Kidney epithelial cell (primary cell): ENCODE measurements at regions not wholly inside any gene's neighbourhood (a gene's known extent, or its start where the extent isn't known, plus 50 kb on each side); places are given as distances from the start of the nearest gene placed in this dataset.

Source experiments
- DNase-seq: peaks from one replicate; pipeline ENCODE4 v3.0.0-alpha.2; 2010; ENCODE audit warnings: low read depth
- H3K27me3 ChIP-seq: 2 replicates; pipeline ENCODE4 v1.6.0; 2011; ENCODE audit warnings: low read length; ENCODE audit not compliant: control insufficient read depth, insufficient read depth
- H3K36me3 ChIP-seq: 2 replicates; pipeline ENCODE4 v1.5.1; 2011; ENCODE audit warnings: low read length; ENCODE audit not compliant: control insufficient read depth, insufficient read depth
- H3K4me3 ChIP-seq: 2 replicates; pipeline ENCODE4 v1.5.1; 2011; ENCODE audit warnings: low read depth, mild to moderate bottlenecking, control low read depth, low read length
- CTCF ChIP-seq: IDR thresholded peaks from 2 replicates; pipeline ENCODE4 v1.5.1; 2011; ENCODE audit warnings: mild to moderate bottlenecking, moderate library complexity, low read length, control low read depth, inconsistent platforms; ENCODE audit not compliant: insufficient read depth, poor library complexity, severe bottlenecking

GRCh38 chr9:18333157-18333556 is 140.8 kb upstream of the ADAMTSL1 start:
- no peaks in the 10 kb centered on the region for H3K36me3 ChIP-seq
- no peaks in the 10 kb centered on the region for H3K27me3 ChIP-seq
- TF ChIP-seq CTCF, result no peak
- DNase-seq, result no peak
- no peak overlapping the region for H3K4me3 ChIP-seq

DNA sequence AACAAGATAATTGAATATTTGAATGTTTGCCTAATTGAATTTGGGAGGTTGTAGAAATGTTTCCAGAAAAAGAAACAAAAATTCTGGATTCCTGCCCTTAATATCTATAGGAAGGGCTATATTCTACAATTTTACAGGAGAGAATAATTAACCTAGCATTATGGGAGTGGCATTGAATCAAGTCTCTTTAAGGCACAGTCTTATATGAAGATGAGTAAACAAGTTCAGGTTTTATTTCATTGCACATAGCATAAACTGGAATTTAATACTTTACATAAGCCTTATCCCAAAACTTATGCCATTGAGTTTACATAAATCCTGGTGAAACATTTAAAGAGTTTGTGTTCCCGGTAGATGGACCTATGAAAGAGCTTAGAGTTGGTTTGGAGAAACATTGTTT is 138.1 kb upstream of the ADAMTSL1 start:
- H3K4me3 ChIP-seq, result no peak overlapping the region
- TF ChIP-seq CTCF, result no peak
- H3K27me3 ChIP-seq, result no peaks in the 10 kb centered on the region
- DNase-seq, result no peak
- H3K36me3 ChIP-seq, result no peaks in the 10 kb centered on the region

GRCh38 chr9:18338042-18338441 is 135.9 kb upstream of the ADAMTSL1 start:
- no peak overlapping the region for H3K4me3 ChIP-seq
- no peaks in the 10 kb centered on the region for H3K36me3 ChIP-seq
- DNase-seq, result no peak
- TF ChIP-seq CTCF, result no peak
- no peaks in the 10 kb centered on the region for H3K27me3 ChIP-seq

DNA sequence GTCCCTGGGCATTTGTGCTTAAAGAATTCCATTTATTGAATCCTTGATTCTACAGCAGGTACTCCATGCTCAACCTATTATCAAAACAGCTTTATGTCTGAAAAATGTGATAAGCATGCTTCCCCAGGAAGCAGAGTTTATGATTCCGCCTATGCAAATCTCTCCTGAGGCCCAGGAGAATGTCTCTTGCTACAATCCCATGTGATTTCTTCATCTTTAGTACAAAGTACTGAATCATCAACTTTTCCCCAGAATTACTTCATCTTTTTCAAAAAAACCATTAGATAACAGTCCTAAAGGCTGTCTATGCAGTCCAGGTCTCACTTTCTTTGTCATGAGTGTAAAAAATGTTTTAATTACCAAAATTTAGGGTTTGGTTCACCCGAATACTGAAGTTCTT is 130.2 kb upstream of the ADAMTSL1 start:
- DNase-seq, result no peak
- no peaks in the 10 kb centered on the region for H3K36me3 ChIP-seq
- H3K27me3 ChIP-seq, result no peaks in the 10 kb centered on the region
- no peak overlapping the region for H3K4me3 ChIP-seq
- no peak for TF ChIP-seq CTCF

DNA sequence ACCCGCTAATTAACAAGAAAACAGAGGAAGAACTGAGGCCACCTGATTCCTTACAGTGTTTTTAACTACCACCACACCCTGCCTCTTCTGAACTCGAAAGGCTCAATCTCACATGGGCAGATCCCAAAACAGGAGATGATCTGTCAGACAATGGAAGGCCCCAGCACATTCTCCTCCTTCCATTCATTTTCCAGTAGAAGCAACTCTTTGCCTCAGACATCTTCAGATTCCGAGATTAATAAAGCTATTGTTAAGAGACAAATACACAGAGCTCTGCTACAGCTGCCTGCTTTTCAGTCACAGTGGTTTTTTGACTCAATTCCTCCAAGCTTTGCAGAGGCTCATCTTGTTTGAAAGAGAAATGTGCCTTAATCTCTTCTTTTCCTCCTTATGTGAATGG is 127.2 kb upstream of the ADAMTSL1 start:
- Histone ChIP-seq H3K36me3 (no peaks in the 10 kb centered on the region), H3K4me3 (no peak overlapping the region), H3K27me3 (no peaks in the 10 kb centered on the region)
- TF ChIP-seq CTCF, result no peak
- DNase-seq, result no peak

DNA sequence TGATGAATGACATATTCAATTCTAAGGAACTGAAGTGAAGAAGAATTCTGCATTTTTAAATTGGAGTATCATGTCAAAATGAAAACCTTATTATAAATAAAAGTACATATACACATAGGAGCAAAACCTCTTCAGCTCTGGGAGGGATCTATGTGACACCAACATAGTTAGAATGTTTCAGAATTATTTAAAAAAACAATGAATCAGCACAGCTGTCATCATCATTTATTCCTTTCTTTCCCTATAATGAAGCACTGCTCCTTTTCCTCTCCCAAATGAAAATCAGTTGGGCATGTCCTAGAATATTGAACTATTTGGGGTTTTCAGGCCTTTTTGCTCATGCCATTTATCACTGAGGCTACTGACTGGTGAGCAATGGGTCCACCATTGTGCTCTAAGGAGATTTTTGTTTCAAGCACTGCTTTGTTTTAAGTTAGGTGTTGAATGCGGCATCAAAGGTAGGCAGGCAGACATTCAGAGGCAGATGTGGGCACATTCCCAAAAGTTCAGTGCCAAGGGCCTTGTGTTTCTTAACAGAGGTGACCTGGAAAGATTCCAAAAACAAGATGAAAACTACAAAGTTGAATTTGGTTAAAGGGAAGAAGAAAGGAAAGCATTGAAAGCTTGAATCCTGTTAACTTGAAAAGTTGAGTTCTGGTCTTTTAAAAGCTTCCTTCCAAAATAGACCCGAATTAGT is 126.4 kb upstream of the ADAMTSL1 start:
- Histone ChIP-seq H3K27me3 (no peaks in the 10 kb centered on the region), H3K4me3 (no peak overlapping the region), H3K36me3 (no peaks in the 10 kb centered on the region)
- TF ChIP-seq CTCF, result no peak
- DNase-seq, result no peak
